ENCODE measurements at regions not wholly inside any gene's neighbourhood (a gene's known extent, or its start where the extent isn't known, plus 50 kb on each side); places are given as distances from the start of the nearest gene placed in this dataset.

- ChIA-PET CTCF (no interaction called here), POLR2A (ENCODE audit: low non-redundant PET) (no interaction called here)
- Histone ChIP-seq H3K27ac (ENCODE audit: low read depth, low read length, poor library complexity, severe bottlenecking) (no peak overlapping the region), H3K9me3 (ENCODE audit: low read depth, low read length, poor library complexity, severe bottlenecking) (no peaks in the 10 kb centered on the region), H3K4me1 (ENCODE audit: insufficient read depth, low read length, poor library complexity, severe bottlenecking) (no peaks in the 10 kb centered on the region), H3K27me3 (replicated peaks; ENCODE audit: insufficient read depth, low read depth, low read length, poor library complexity) (no peaks in the 10 kb centered on the region), H3K4me3 (ENCODE audit: low read depth, low read length, poor library complexity, severe bottlenecking) (no peak overlapping the region), H3K36me3 (ENCODE audit: insufficient read depth, low read length, poor library complexity, severe bottlenecking) (no peaks in the 10 kb centered on the region)
- intact Hi-C loops (cut with micrococcal nuclease; ENCODE audit: unreplicated experiment): no loop called here
- DNase-seq (ENCODE audit: low spot score): peak; percentile 16
- no TSS peak for BruUV-seq (replicated peaks)
- TF ChIP-seq CTCF (conservative IDR thresholded peaks at IDR 0.05; ENCODE audit: low read depth, low read length) (no peak), EZH2 (IDR thresholded peaks at IDR 0.05; ENCODE audit: borderline replicate concordance, low read depth, low read length, poor library complexity, severe bottlenecking) (no peak)
Observed at GRCh38 chr2:234763002-234763873, 188.6 kb upstream of the SH3BP4 start.

- TF ChIP-seq CTCF (conservative IDR thresholded peaks at IDR 0.05; ENCODE audit: low read depth, low read length) (no peak), EZH2 (IDR thresholded peaks at IDR 0.05; ENCODE audit: borderline replicate concordance, low read depth, low read length, poor library complexity, severe bottlenecking) (no peak)
- no peak for DNase-seq (ENCODE audit: low spot score)
- Histone ChIP-seq H3K4me1 (ENCODE audit: insufficient read depth, low read length, poor library complexity, severe bottlenecking) (no peaks in the 10 kb centered on the region), H3K4me3 (ENCODE audit: low read depth, low read length, poor library complexity, severe bottlenecking) (no peak overlapping the region), H3K27ac (ENCODE audit: low read depth, low read length, poor library complexity, severe bottlenecking) (no peak overlapping the region), H3K9me3 (ENCODE audit: low read depth, low read length, poor library complexity, severe bottlenecking) (no peaks in the 10 kb centered on the region), H3K27me3 (replicated peaks; ENCODE audit: insufficient read depth, low read depth, low read length, poor library complexity) (no peaks in the 10 kb centered on the region), H3K36me3 (ENCODE audit: insufficient read depth, low read length, poor library complexity, severe bottlenecking) (no peaks in the 10 kb centered on the region)
- no TSS peak for BruUV-seq (replicated peaks)
- POLR2A ChIA-PET (ENCODE audit: low non-redundant PET): no interaction called here
- intact Hi-C loops (cut with micrococcal nuclease; ENCODE audit: unreplicated experiment): no loop called here
- CTCF ChIA-PET: interaction anchor here (0.7 kb wide), 1 partner anchor 60 kb away, joined by 3 read pairs; no protein-coding TSS in a partner anchor
Observed at GRCh38 chr2:234761910-234762309, 189.9 kb upstream of the SH3BP4 start.

GRCh38 chr2:234754126-234754525, 197.7 kb upstream of the SH3BP4 start:
- no peak overlapping the region for H3K27ac ChIP-seq (ENCODE audit: low read depth, low read length, poor library complexity, severe bottlenecking)
- DNase-seq (ENCODE audit: low spot score): no peak
- TF ChIP-seq CTCF (conservative IDR thresholded peaks at IDR 0.05; ENCODE audit: low read depth, low read length) (no peak), EZH2 (IDR thresholded peaks at IDR 0.05; ENCODE audit: borderline replicate concordance, low read depth, low read length, poor library complexity, severe bottlenecking) (no peak)
- POLR2A ChIA-PET (ENCODE audit: low non-redundant PET): no interaction called here
- H3K9me3 ChIP-seq (ENCODE audit: low read depth, low read length, poor library complexity, severe bottlenecking): no peaks in the 10 kb centered on the region
- no peaks in the 10 kb centered on the region for H3K4me1 ChIP-seq (ENCODE audit: insufficient read depth, low read length, poor library complexity, severe bottlenecking)
- H3K4me3 ChIP-seq (ENCODE audit: low read depth, low read length, poor library complexity, severe bottlenecking): no peak overlapping the region
- no peaks in the 10 kb centered on the region for H3K27me3 ChIP-seq (replicated peaks; ENCODE audit: insufficient read depth, low read depth, low read length, poor library complexity)
- BruUV-seq (replicated peaks): no TSS peak
- CTCF ChIA-PET: no interaction called here
- intact Hi-C loops (cut with micrococcal nuclease; ENCODE audit: unreplicated experiment): no loop called here
- no peaks in the 10 kb centered on the region for H3K36me3 ChIP-seq (ENCODE audit: insufficient read depth, low read length, poor library complexity, severe bottlenecking)

Measured in A673 (cell line).